Stimulated activated CD8-positive, alpha-beta memory T cell treated with anti-CD3 and anti-CD28 coated beads, Interleukin-15, amount 100 ng/mL, for 1 hour (primary cell): ENCODE measurements at regions not wholly inside any gene's neighbourhood (a gene's known extent, or its start where the extent isn't known, plus 50 kb on each side); places are given as distances from the start of the nearest gene placed in this dataset.
"Not testable (repeated sequence)": the region's sequence is repeated elsewhere in the genome, so short reads cannot be mapped to it uniquely, and the experiment has no call there.

ENCODE experiments used
- DNase-seq: peaks from one replicate; pipeline ENCODE4 v3.0.0-alpha.2; 2020; ENCODE audit warnings: low read depth

DNA sequence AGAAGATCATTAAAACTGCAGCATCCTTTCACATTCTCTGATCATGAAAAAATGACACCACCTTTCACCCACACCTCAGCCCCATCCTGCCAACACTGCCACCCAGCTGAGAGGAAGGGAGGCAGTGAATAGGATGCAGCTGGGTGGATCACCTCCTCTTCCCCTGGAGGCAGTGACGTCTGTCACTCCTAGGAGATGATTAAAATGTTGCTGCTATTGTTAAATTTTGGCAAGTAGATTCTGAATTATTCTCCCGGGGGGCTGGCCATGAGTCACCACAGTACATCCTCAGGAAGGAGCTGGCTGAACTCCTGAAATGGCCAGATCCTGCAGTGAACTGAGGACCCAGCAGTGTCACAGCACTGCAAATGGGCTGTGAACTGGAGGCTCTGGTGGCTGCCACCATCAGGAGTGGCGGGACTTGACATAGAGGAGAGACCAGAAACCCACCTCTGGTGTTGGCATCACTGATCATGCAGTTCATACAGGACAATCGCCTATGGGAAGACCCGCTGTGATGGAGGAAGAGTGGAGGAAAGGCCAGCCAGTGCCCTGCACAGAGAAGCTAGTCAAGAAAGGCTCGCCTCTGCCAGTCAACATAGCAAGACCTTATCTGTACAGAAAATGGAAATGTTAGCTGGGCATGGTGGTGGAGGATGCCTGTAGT lies 199.1 kb downstream of the FAM43A start:
- DNase-seq: no peak

DNA sequence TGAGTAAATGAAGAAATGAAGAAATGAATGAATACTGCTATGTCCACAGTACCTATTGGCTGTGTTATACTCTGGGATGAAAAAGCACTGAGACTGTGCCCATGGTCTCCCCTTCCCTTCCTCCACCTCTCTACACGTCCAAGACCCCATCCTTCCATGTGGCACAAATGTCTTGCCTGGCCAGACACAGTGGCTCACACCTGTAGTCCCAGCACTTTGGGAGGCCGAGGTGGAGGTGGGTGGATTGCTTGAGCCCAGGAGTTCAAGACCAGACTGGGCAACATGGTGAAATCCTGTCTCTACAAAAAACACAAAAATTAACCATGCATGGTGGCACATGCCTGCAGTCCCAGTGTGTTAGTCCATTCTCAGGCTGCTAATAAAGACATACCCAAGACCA lies 200.1 kb downstream of the FAM43A start:
- DNase-seq: no peak

DNA sequence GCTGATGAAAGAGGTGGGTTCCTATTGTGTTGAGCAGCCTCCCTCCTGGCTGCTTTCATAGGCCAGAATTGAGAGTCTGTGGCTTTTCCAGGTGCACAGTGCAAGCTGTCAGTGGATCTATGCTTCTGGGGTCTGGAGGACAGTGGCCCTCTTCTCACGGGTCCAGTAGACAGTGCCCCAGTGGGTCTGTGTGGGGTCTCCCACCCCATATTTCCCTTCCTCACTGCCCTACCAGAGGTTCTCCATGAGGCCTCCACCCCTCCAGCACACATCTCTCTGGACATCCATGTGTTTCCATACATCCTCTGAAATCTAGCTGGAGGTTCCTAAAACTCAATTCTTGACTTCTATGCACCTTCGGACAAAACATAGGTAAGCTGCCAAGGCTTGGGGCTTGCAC lies 201.2 kb downstream of the FAM43A start:
- DNase-seq: no peak

DNA sequence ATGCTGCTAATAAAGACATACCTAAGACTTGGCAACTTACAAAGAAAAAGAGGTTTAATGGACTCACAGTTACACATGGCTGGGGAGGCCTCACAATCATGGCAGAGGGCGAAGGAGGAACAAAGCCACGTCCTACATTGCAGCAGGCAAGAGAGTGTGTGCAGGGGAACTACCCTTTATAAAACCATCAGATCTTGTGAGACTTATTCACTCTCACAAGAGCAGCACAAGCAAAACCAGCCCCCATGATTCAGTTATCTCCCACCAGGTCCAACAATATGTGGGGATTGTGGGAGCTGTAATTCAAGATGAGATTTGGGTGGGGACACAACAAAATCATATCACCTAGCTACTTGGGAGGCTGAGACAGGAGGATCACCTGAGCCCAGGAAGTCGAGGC lies 202.4 kb downstream of the FAM43A start:
- not testable (repeated sequence) for DNase-seq

DNA sequence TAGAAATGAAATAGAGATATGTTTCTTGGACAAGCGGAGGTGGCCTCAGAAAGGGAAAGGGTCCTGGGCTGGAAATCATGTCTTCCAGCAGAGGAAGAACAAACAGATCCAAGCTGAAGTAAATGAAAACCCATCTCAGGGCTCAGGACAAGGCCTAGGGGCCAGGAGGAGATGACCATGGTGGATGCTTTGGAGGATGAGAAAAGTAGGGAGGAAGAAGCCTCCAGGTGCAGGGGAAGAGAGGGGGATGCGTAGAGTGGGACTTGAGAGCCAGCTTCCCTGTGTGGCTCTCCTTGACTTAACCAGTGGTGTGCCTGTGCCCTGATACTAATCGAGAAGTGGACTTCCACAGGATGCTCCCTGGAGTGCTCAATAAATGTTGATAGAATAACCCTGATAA lies 203.2 kb downstream of the FAM43A start:
- DNase-seq: no peak

DNA sequence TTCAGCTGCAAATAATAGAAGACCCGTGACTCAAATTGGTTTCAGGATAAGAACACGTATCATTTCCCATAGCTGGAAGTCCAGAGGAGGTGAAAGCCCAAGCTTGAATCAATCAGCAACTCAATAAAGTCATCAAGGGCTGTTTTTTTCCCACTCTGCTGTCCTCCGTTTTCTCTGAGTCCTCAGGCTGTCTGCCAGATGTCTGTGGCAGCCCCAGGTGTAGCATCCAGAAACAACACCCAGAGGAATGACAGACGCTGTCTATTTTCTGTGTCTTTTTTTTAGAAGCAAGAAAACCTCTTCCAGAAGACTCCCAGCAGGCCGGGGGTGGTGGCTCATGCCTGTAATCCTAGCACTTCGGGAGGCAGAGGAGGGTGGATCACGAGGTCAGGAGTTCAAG lies 204.4 kb downstream of the FAM43A start:
- no peak for DNase-seq

DNA sequence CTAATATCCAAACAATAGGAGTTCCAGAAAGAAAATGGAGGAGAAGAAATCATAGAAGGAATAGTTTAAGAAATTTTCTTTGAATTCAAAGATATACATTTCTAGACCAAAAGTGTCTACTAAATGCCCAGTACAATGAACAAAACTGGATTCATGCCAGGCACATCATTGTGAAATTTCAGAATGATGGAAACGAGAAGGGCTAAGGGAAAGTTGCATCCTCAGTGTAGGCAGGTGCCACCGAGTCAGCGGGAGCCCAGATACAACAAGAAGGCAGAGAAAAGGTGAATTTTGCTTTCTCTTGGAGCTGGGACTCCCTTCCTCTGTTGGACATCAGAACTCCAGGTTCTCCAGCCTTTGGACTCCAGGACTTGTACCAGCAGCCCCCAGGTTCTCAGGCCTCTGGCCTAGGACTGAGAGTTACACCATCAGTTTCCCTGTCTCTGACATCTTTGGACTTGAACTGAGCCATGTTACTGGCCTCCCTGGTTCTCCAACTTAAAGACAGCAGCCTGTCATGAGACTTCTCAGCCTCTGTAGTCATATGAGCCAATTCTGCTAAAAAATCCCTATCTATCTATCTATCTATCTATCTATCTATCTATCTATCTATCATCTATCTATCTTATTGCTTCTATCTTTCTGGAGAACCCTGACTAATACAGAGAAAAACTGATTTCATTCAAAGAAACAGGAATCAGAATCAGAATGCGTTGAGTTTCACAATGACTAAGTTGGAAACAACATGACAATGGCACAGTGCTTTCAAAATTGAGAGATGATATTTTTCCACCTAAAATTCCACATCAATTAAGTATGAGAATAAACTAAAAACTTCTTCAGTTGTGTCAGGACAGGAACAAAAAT lies 207.7 kb downstream of the FAM43A start:
- no peak for DNase-seq

DNA sequence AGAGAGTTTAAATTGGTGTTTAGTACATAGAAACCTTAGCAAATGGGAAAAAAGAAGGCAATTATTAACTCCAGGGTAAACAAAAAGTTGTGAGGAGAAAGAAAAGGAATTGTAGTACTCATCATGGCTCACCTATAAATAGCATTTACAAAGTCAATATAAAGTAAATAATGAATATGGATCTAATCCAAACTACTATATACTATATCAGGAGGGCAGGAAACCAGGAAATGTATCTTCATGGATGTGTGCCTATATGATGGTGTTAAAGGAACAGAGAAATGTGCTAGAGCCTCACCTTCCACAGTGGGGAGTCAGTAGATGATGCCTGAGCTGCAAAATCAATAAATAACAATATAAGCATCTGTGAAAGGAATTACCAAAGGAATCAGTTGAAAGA lies 208.9 kb downstream of the FAM43A start:
- no peak for DNase-seq

DNA sequence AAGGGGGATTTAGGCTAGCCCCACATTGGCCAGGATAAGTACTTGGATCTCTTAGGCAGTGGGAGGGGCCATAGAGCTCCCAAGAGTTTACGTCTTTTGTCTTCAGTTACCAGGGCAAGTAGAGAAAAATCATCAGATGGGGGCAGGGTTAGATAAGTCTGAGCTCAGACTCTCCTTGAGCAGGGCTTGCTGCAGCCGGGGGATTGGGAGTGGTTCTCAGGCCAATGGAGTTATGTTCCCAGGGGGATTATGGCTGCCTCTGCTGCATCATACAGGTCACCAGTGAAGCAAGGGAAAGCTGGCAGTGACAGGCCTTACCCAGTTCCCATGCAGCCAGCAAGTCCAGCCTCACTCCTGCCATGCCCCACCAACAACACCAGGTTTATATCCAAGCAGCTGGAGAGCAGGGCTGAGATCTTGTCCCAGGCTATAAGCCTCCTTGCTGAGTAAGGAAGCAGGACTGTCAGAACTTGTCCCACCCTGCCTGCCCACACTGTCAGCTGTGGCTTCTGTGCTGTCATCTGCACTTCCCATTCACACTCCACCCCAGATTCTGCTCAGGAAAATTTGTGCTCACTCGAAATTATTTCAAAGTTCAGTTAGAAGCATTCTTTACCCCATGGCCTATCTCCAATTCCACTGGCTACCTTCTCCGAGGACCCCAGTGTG lies 215.3 kb downstream of the FAM43A start:
- no peak for DNase-seq

DNA sequence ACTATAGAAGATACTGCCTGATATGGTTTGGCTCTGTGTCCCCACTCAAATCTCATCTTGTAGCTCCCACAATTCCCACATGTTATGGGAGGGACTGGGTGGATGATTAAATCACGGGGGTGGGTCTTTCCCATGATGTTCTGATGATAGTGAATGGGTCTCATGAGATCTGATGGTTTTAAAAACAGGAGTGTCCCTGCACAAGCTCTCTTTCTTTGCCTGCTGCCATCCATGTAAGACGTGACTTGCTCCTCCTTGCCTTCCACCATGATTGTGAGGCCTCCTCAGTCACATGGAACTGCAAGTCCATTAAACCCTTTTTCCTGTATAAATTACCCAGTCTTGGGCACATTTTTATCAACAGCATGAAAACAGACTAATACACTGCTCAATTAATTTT lies 217.8 kb downstream of the FAM43A start:
- not testable (repeated sequence) for DNase-seq

DNA sequence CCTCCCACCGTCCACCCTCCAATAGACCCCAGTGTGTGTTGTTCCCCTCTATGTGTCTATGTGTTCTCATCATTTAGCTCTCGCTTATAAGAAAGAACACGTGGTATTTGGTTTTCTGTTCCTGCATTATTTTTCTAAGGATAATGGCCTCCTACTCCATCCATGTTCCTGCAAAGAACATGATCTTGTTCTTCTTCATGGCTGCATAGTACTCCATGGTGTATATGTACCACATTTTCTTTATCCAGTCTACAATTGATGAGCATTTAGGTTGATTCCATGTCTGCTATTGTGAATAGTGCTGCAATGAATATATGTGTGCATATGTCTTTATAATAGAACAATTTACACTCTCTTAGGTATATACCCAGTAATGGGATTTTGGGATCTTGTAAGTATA lies 219.3 kb downstream of the FAM43A start:
- DNase-seq: not testable (repeated sequence)

DNA sequence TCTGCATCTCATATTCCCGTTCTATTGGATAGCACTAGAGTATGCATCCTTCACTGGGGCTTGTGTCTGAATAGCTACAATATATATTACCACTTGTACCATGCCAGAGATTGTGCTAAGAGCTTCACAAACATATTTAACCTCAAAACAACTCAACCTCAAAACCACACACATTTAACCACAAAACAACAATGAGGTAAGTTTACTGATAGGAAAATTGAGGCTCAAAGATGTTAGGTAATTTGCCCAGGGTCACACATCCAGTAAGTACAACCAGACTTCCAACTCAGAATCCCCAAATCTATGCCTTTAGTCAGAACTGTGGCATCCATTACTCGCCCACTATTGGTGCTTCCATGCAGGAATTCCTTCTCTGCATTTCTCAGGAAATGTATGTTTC lies 220.0 kb downstream of the FAM43A start:
- no peak for DNase-seq

DNA sequence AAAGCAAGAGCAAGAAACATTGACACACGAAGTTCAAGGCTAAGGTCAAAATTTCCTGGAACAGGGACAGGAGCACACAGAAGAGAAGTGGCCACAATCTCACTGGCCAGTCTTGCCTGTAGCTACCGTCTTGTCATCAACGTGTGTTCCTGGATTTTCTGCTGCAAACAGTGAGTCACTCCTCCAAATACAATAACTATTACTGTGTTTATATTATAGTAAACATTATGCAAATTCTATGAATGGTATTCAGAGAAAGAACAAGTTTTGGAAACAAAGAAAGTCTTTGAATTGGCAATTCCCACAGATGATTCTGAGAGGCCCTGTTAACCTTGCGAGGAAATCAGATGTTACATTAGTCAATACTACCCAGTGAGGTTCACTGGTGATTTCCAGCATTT lies 220.5 kb downstream of the FAM43A start:
- no peak for DNase-seq

DNA sequence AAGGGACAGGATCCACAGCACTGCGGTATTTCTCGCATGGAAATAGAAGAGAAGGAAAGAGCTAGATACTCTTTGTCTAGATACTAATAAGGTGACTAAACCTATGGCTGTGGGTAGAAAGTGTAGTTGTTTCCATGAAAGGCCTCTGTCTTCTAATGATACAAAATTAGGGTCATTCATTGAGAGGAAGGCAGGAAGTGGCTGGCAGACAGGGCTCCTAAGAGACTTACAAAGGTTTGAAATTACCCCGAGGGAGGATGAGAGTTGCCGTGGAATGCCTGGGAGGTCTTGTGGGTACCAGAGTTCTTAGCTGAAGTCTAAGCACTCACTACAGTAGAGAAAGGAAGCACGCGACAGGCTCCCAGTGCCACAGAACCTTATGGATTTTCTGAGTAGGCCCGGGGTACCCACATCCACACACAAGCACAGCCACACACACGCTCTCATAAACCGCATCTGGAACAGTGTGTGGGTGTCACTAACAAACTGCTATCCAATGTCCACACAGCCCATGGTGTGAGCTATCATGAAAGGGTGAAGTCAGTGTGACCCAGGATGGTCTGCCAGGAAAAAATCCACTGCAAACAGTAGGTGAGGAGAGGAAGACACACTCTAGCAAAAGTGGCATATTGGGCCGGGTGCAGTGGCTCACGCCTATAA lies 221.4 kb downstream of the FAM43A start:
- no peak for DNase-seq

DNA sequence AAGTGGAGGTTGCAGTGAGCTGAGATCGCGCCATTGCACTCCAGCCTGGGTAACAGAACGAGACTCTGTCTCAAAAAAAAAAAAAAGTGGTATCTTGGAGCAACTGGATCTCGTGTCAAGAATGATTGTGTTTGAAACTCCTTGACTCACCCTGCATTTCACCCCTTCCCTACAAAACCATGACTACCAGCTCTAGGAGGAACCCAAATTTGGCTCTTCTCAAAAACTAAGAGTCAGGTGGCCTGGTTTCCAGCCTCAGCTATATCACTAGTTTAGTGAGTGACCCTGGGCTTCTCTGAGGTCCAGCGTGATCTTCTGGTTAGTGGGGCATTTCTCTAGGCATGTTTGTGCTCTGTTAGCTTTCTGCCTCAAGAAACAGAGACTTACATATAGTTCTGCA lies 222.1 kb downstream of the FAM43A start:
- DNase-seq: no peak

DNA sequence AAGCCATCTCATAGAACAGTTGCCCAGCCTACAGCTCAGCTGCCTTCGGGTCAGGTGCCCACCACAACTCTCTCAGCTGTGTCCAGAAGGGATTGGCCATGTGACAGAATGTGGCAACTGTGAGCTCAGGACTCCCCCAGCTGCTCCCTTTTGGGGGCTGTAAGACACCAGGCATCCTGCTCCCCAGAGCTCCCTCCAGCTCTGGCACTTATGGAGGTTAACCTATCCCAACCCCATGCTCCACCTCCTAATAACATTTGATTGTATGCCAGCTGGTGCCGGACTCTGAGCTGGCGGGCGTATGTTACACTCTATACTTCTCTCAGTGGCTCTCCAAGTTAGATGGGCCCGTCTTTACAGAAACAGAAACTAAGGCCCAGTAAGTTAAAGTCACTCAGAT lies 222.8 kb downstream of the FAM43A start:
- DNase-seq: no peak

DNA sequence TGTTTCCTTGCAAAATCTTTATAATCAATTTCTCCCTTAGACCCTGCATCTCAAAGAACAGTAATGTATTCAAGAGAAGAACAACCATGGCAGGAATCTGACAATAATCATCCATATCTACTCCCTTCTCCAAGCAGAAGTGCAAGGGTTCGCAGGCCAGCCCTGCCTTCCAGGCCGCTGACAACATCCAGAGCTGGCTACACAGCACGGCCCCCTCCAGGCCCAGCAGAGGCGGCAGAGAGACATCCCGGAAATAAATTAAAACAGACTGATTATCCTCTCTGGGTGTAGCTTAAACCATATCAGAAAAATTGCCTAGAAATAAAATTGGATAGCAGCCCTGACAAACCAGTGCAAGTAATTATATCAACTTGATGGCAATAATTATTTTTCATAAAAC lies 223.3 kb downstream of the FAM43A start:
- no peak for DNase-seq

DNA sequence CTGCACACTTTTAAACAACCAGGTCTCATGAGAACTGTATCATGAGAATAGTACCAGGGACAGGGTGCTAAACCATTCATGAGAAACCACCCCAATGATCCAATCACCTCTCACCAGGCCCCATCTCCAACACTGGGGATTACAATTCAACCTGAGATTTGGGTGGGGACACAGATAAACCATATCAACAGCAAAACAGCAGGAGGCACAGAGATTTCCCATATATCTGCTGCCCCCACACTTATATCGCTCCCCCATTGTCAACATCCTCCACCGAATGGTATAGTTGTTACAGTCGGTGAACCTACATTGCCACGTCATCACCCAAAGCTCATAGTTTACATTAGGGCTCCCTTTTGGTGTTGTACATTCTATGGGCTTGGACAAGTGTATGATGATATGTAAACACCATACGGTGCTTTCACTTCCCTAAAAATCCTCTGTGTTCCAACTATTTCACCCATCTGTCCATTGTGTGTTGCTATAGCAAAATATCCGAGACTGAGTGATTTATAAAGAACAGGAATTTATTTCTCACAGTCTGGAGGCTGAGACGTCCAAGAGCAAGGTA lies 224.8 kb downstream of the FAM43A start:
- no peak for DNase-seq

DNA sequence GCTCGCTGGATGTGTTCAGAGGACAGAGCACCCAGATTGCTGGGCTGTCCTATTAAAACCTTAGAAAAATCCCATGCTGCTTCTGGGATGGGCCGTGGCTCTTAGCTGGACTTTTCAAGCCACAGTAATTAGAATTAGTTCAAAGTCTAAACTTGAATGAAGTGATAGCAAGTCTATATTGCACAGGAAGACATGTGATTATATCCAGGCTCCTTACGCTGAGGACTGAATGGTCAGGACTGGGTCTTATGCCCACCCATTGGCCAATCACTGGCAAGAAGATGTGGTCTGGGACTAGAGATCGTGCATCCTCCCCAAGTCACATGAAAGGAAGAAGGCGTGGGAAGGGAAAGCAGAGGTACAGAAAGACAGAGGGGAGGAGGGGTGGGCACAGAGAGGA lies 227.6 kb downstream of the FAM43A start:
- no peak for DNase-seq

DNA sequence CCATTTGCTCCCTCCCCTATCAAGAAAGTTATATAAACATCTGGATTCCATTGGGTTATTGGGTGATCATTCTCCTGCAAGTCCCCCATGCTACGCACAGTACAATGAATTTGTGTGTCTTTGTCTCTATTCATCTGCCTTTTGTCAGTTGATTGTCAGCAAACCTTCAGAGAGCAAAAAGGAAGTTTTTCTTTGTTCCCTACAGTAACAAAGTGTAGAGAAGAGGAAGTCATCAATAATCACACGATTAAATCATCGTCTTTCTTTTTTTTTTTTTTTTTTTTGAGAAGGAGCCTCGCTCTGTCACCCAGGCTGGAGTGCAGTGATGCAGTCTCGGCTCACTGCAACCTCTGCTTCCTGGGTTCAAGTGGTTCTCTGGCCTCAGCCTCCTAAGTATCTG lies 239.2 kb downstream of the FAM43A start:
- not testable (repeated sequence) for DNase-seq

DNA sequence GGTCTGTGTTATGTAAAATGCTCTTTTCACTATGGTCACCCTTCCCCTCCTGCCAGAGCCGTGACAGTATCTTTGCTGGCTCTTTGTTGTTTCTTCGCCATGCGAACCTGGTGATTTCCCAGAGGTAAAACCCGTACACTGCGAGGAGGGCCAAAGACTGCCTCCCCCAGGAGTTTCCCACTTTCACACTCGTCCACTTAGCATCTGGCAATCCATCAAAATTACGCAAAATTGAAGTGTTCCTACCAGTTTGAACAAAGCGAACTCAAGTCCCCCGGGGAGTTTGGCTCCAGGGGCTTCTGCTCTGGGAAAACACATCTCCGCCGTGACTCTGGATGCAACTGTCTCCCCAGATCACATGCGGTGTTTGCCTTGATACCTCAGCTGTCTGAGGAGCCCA lies 239.9 kb downstream of the FAM43A start:
- DNase-seq: no peak

DNA sequence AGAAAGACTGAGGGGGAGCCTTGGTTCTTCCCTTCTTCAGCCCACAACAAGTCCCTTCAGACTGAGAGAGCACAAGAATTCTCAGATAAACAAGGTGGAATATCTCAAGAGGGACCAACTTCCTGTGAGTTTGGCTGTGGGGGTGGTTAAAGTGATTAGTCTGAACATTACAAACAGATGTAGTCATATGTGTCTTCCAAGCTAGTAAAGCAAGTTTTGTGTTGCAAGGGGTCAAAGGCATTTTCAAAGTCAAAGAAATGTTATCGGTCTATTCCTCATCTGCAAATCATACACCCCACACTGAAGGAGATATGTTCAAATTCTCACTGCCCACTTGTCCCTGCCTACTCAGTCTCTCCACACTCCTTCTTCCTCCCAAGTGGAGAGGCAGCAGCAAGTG lies 242.5 kb downstream of the FAM43A start:
- no peak for DNase-seq
